ENCODE measurements at regions not wholly inside any gene's neighbourhood (a gene's known extent, or its start where the extent isn't known, plus 50 kb on each side); places are given as distances from the start of the nearest gene placed in this dataset.

GRCh38 chr7:84637568-84638338, 443.2 kb upstream of the SEMA3A start:
- DNase-seq (ENCODE audit: insufficient read length, low spot score): peak; percentile 45
- no peak for FAIRE-seq

GRCh38 chr7:84631913-84632312, 437.3 kb upstream of the SEMA3A start:
- FAIRE-seq: no peak
- no peak for DNase-seq (ENCODE audit: insufficient read length, low spot score)

- no peak for DNase-seq (ENCODE audit: insufficient read length, low spot score)
- no peak for FAIRE-seq
These were observed 435.2 kb upstream of the SEMA3A start for GRCh38 chr7:84629640-84630318.

GRCh38 chr7:84629216-84629615, 434.6 kb upstream of the SEMA3A start:
- DNase-seq (ENCODE audit: insufficient read length, low spot score): no peak
- FAIRE-seq: no peak

- DNase-seq (ENCODE audit: insufficient read length, low spot score): no peak
- FAIRE-seq: no peak
These were observed 432.7 kb upstream of the SEMA3A start for GRCh38 chr7:84627250-84627649.

GRCh38 chr7:84624927-84625326, 430.3 kb upstream of the SEMA3A start:
- no peak for FAIRE-seq
- no peak for DNase-seq (ENCODE audit: insufficient read length, low spot score)

GRCh38 chr7:84624527-84624926, 429.9 kb upstream of the SEMA3A start:
- DNase-seq (ENCODE audit: insufficient read length, low spot score) (no peak), FAIRE-seq (no peak)

- no peak for FAIRE-seq
These were observed 422.9 kb upstream of the SEMA3A start for GRCh38 chr7:84617265-84618030.

GRCh38 chr7:84614821-84615501, 420.4 kb upstream of the SEMA3A start:
- DNase-seq (ENCODE audit: insufficient read length, low spot score) (no peak), FAIRE-seq (no peak)

More at GRCh38 chr7:84617265-84618030, 422.9 kb upstream of the SEMA3A start:
- no peak for DNase-seq (ENCODE audit: insufficient read length, low spot score)

- DNase-seq (ENCODE audit: insufficient read length, low spot score) (no peak), FAIRE-seq (no peak)
These were observed 418.5 kb upstream of the SEMA3A start for GRCh38 chr7:84612981-84613681.

GRCh38 chr7:84611391-84611790, 416.8 kb upstream of the SEMA3A start:
- FAIRE-seq (no peak), DNase-seq (ENCODE audit: insufficient read length, low spot score) (no peak)

GRCh38 chr7:84610390-84610789, 415.8 kb upstream of the SEMA3A start:
- DNase-seq (ENCODE audit: insufficient read length, low spot score) (no peak), FAIRE-seq (no peak)

- FAIRE-seq (no peak), DNase-seq (ENCODE audit: insufficient read length, low spot score) (no peak)
These were observed 410.7 kb upstream of the SEMA3A start for GRCh38 chr7:84605301-84605700.

GRCh38 chr7:84603545-84603944, 409.0 kb upstream of the SEMA3A start:
- DNase-seq (ENCODE audit: insufficient read length, low spot score) (no peak), FAIRE-seq (no peak)

- no peak for FAIRE-seq
- no peak for DNase-seq (ENCODE audit: insufficient read length, low spot score)
These were observed 400.4 kb upstream of the SEMA3A start for GRCh38 chr7:84595026-84595425.

- FAIRE-seq: no peak
These were observed 397.3 kb upstream of the SEMA3A start for GRCh38 chr7:84591897-84592296.

GRCh38 chr7:84589012-84589411, 394.4 kb upstream of the SEMA3A start:
- FAIRE-seq (no peak), DNase-seq (ENCODE audit: insufficient read length, low spot score) (no peak)

More at GRCh38 chr7:84591897-84592296, 397.3 kb upstream of the SEMA3A start:
- no peak for DNase-seq (ENCODE audit: insufficient read length, low spot score)

GRCh38 chr7:84583331-84583730, 388.7 kb upstream of the SEMA3A start:
- FAIRE-seq (no peak), DNase-seq (ENCODE audit: insufficient read length, low spot score) (no peak)

GRCh38 chr7:84582747-84583146, 388.2 kb upstream of the SEMA3A start:
- DNase-seq (ENCODE audit: insufficient read length, low spot score) (no peak), FAIRE-seq (no peak)

- FAIRE-seq (no peak), DNase-seq (ENCODE audit: insufficient read length, low spot score) (no peak)
These were observed 384.2 kb upstream of the SEMA3A start for GRCh38 chr7:84578825-84579224.

All from HTR-8/SVneo (cell line).